ENCODE measurements at regions not wholly inside any gene's neighbourhood (a gene's known extent, or its start where the extent isn't known, plus 50 kb on each side); places are given as distances from the start of the nearest gene placed in this dataset.

DNA sequence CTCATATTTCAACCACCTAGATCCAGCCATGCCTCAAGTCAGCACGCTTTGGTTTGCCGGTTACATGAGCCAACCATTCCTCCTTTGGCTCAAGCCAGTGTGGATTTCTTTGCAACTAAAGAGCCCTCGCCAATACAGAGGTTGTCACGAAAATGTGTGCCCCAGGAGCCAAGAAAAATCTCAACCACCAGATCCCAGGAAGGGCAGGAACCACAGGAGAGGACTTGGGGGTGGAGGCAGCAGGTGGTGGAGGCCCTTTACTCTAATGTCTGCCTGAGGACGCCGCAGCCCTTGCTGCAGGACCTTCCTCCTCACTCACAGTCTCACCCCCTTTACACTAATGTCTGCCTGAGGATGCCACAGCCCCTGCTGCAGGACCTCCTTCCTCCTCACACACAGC is 144.8 kb upstream of the PHACTR3 start:
- intact Hi-C loops (cut with DNase I): no loop called here
- 87 to 94% (median 89%) methylated on average over 6 of the region's 6 CpGs for WGBS, 3 donors

DNA sequence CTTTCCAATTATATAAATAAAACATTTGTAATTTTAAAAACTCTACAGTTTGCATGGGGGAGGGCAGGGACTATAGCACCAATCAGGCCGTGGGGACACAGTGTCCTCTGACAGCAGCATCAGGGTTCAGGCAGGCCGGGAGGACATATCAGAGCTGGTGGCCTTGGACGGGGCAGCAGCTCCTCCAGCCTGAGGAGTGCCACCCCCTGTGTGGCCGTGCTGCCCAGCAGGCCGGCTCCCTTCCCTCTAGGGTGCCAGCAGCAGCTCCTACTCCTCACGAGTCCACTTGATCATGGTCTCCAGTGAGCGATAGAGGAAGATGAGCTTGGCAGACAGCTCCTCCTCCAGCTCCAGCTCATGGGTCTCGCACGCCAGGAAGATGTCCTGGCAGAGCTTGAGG is 144.0 kb upstream of the PHACTR3 start:
- Histone ChIP-seq H3K27ac (no peak overlapping the region), H3K27me3 (no peaks in the 10 kb centered on the region), H3K36me3 (no peaks in the 10 kb centered on the region), H3K4me3 (no peak overlapping the region), H3K9me3 (no peaks in the 10 kb centered on the region), H3K4me1 (ENCODE audit: insufficient read depth) (no peaks in the 10 kb centered on the region)
- no peak for TF ChIP-seq EP300 (IDR thresholded peaks at IDR 0.05)
- TF ChIP-seq, protein P1, sequence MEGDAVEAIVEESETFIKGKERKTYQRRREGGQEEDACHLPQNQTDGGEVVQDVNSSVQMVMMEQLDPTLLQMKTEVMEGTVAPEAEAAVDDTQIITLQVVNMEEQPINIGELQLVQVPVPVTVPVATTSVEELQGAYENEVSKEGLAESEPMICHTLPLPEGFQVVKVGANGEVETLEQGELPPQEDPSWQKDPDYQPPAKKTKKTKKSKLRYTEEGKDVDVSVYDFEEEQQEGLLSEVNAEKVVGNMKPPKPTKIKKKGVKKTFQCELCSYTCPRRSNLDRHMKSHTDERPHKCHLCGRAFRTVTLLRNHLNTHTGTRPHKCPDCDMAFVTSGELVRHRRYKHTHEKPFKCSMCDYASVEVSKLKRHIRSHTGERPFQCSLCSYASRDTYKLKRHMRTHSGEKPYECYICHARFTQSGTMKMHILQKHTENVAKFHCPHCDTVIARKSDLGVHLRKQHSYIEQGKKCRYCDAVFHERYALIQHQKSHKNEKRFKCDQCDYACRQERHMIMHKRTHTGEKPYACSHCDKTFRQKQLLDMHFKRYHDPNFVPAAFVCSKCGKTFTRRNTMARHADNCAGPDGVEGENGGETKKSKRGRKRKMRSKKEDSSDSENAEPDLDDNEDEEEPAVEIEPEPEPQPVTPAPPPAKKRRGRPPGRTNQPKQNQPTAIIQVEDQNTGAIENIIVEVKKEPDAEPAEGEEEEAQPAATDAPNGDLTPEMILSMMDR (IDR thresholded peaks at IDR 0.05): no peak
- no peak for TF ChIP-seq POLR2A (IDR thresholded peaks at IDR 0.05)
- intact Hi-C loops (cut with DNase I): no loop called here
- WGBS, 3 donors: 56 to 68% (median 58%) methylated on average over 9 of the region's 9 CpGs
- DNase-seq: no peak

More for the DNA sequence above, 144.8 kb upstream of the PHACTR3 start:
- no peak overlapping the region for H3K27ac ChIP-seq
- H3K4me3 ChIP-seq: no peak overlapping the region
- no peaks in the 10 kb centered on the region for H3K36me3 ChIP-seq
- no peaks in the 10 kb centered on the region for H3K9me3 ChIP-seq
- no peak for DNase-seq
- H3K27me3 ChIP-seq: no peaks in the 10 kb centered on the region
- TF ChIP-seq POLR2A (IDR thresholded peaks at IDR 0.05): no peak
- no peak for TF ChIP-seq EP300 (IDR thresholded peaks at IDR 0.05)
- TF ChIP-seq, protein P1 (IDR thresholded peaks at IDR 0.05): no peak
- no peaks in the 10 kb centered on the region for H3K4me1 ChIP-seq (ENCODE audit: insufficient read depth)

DNA sequence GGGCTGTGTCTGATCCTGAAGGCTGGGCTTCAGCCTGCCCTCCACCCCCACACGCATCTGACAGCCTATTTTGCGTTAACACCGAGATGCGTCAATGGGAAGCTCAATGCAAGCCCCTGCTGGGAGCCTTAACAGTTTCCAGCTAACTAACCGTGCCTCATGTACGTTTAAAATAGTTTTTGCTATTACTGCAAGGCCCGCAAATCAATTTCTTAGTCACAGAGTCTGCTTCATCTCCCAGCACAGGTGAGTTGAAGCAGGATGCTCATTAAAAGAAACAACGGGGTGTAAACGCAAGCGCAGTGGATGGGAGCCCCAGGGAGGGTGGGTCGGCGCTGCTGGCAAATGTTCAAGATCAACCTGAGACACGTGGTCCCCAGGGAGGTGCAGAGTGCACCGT is 142.8 kb upstream of the PHACTR3 start:
- Histone ChIP-seq H3K27ac (no peak overlapping the region), H3K9me3 (no peaks in the 10 kb centered on the region), H3K4me3 (no peak overlapping the region), H3K36me3 (no peaks in the 10 kb centered on the region), H3K27me3 (no peaks in the 10 kb centered on the region), H3K4me1 (ENCODE audit: insufficient read depth) (no peaks in the 10 kb centered on the region)
- TF ChIP-seq POLR2A (IDR thresholded peaks at IDR 0.05) (no peak), EP300 (IDR thresholded peaks at IDR 0.05) (no peak)
- TF ChIP-seq, protein P1 (IDR thresholded peaks at IDR 0.05): no peak
- DNase-seq: no peak
- 51 to 60% (median 56%) methylated on average over 14 of the region's 14 CpGs for WGBS, 3 donors
- intact Hi-C loops (cut with DNase I): no loop called here

DNA sequence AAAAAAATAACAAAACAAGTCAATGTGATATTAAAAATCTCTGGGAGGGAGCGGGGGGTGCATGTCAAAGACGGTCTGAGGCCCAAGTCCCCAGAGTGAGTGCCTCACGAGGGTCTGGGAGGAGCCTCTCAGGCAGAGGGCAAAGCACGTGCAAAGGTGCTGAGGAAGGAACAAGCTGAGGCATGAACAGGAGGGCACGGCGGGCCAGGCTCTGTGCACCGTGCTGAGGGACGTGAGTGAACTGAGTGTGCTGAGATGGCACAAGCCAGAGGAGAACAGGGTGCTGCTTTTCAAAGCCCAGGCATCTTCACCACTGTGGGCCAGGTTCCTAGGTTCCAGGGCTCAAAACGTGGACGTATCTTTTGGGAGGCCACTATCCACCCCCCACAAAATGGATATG is 142.1 kb upstream of the PHACTR3 start:
- WGBS, 3 donors: 70 to 81% (median 77%) methylated on average over 10 of the region's 10 CpGs
- Histone ChIP-seq H3K27me3 (no peaks in the 10 kb centered on the region), H3K4me3 (no peak overlapping the region), H3K36me3 (no peaks in the 10 kb centered on the region), H3K9me3 (no peaks in the 10 kb centered on the region), H3K4me1 (ENCODE audit: insufficient read depth) (no peaks in the 10 kb centered on the region), H3K27ac (no peak overlapping the region)
- no peak for TF ChIP-seq POLR2A (IDR thresholded peaks at IDR 0.05)
- no peak for TF ChIP-seq EP300 (IDR thresholded peaks at IDR 0.05)
- TF ChIP-seq, protein P1 (IDR thresholded peaks at IDR 0.05): no peak
- no peak for DNase-seq
- intact Hi-C loops (cut with DNase I): no loop called here

DNA sequence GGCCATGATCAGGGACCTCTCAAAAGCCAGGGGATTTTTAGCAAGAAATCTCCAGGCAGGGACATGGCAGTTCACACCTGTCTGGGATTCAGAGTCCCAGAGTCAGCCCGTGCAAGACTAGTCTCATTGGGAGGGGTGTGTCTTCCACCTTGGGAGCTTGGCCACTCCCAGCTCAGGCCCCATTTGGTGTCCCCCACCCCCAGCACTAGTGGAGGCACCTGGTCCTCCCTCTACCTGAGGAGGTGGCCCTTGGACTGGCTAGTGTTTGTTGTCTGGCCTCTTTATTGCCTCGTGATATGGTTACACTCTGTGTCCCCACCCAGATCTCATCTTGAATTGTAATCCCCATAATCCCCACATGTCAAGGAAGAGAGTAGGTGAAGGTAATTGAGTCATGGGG is 140.8 kb upstream of the PHACTR3 start:
- Histone ChIP-seq H3K4me3 (no peak overlapping the region), H3K36me3 (no peaks in the 10 kb centered on the region), H3K27ac (no peak overlapping the region), H3K27me3 (no peaks in the 10 kb centered on the region), H3K4me1 (ENCODE audit: insufficient read depth) (no peaks in the 10 kb centered on the region), H3K9me3 (no peaks in the 10 kb centered on the region)
- intact Hi-C loops (cut with DNase I): no loop called here
- DNase-seq: no peak
- TF ChIP-seq EP300 (IDR thresholded peaks at IDR 0.05): no peak
- 65 to 77% (median 73%) methylated on average over 2 of the region's 2 CpGs for WGBS, 3 donors
